Epithelial cell of prostate (primary cell): ENCODE measurements at regions not wholly inside any gene's neighbourhood (a gene's known extent, or its start where the extent isn't known, plus 50 kb on each side); places are given as distances from the start of the nearest gene placed in this dataset.
"Not testable (repeated sequence)": the region's sequence is repeated elsewhere in the genome, so short reads cannot be mapped to it uniquely, and the experiment has no call there.

Experiments
- DNase-seq: peaks from one replicate; pipeline ENCODE4 v3.0.0-alpha.2; 2011; ENCODE audit warnings: low read depth, low spot score
- H3K27ac ChIP-seq: fragments of 450-650 bp; 2 replicates; pipeline ENCODE4 v1.5.1; 2017; ENCODE audit warnings: mild to moderate bottlenecking

- no peak overlapping the region for H3K27ac ChIP-seq
- DNase-seq, result no peak
Observed at GRCh38 chr5:24225051-24225450, 419.7 kb downstream of the CDH10 start.

- DNase-seq, result no peak
- no peak overlapping the region for H3K27ac ChIP-seq
Observed at GRCh38 chr5:24226479-24226878, 418.3 kb downstream of the CDH10 start.

GRCh38 chr5:24227881-24228280 lies 416.9 kb downstream of the CDH10 start:
- not testable (repeated sequence) for H3K27ac ChIP-seq, DNase-seq

- no peak overlapping the region for H3K27ac ChIP-seq
- no peak for DNase-seq
Observed at GRCh38 chr5:24232041-24232440, 412.7 kb downstream of the CDH10 start.

GRCh38 chr5:24232929-24233498 lies 411.8 kb downstream of the CDH10 start:
- no peak overlapping the region for H3K27ac ChIP-seq
- no peak for DNase-seq

- H3K27ac ChIP-seq, result no peak overlapping the region
- no peak for DNase-seq
Observed at GRCh38 chr5:24235946-24236345, 408.8 kb downstream of the CDH10 start.

- no peak for DNase-seq
- no peak overlapping the region for H3K27ac ChIP-seq
Observed at GRCh38 chr5:24245821-24246220, 399.0 kb downstream of the CDH10 start.

GRCh38 chr5:24264547-24264946 lies 380.2 kb downstream of the CDH10 start:
- no peak overlapping the region for H3K27ac ChIP-seq
- DNase-seq, result no peak

GRCh38 chr5:24265306-24265705 lies 379.5 kb downstream of the CDH10 start:
- no peak for DNase-seq
- no peak overlapping the region for H3K27ac ChIP-seq

GRCh38 chr5:24268482-24269056 lies 376.2 kb downstream of the CDH10 start:
- no peak for DNase-seq
- H3K27ac ChIP-seq, result no peak overlapping the region

- not testable (repeated sequence) for DNase-seq, H3K27ac ChIP-seq
Observed at GRCh38 chr5:24271702-24272118, 373.1 kb downstream of the CDH10 start.

GRCh38 chr5:24272741-24273140 lies 372.0 kb downstream of the CDH10 start:
- DNase-seq, result no peak
- H3K27ac ChIP-seq, result no peak overlapping the region

- DNase-seq, result no peak
- H3K27ac ChIP-seq, result no peak overlapping the region
Observed at GRCh38 chr5:24280215-24280614, 364.6 kb downstream of the CDH10 start.

- no peak overlapping the region for H3K27ac ChIP-seq
- DNase-seq, result no peak
Observed at GRCh38 chr5:24281818-24282217, 363.0 kb downstream of the CDH10 start.

GRCh38 chr5:24289582-24290335 lies 355.0 kb downstream of the CDH10 start:
- no peak overlapping the region for H3K27ac ChIP-seq
- DNase-seq, result no peak

GRCh38 chr5:24290536-24290935 lies 354.2 kb downstream of the CDH10 start:
- DNase-seq, result no peak
- no peak overlapping the region for H3K27ac ChIP-seq

GRCh38 chr5:24291916-24292315 lies 352.9 kb downstream of the CDH10 start:
- no peak for DNase-seq
- H3K27ac ChIP-seq, result no peak overlapping the region

- no peak for DNase-seq
- no peak overlapping the region for H3K27ac ChIP-seq
Observed at GRCh38 chr5:24294333-24294732, 350.4 kb downstream of the CDH10 start.

GRCh38 chr5:24314106-24314505 lies 330.7 kb downstream of the CDH10 start:
- no peak overlapping the region for H3K27ac ChIP-seq
- DNase-seq, result no peak

GRCh38 chr5:24320643-24321042 lies 324.1 kb downstream of the CDH10 start:
- no peak overlapping the region for H3K27ac ChIP-seq
- DNase-seq, result no peak

- no peak for DNase-seq
- no peak overlapping the region for H3K27ac ChIP-seq
Observed at GRCh38 chr5:24325306-24325832, 319.4 kb downstream of the CDH10 start.
